Stimulated activated naive B cell treated with anti-CD40 and anti-IgM and Interleukin-4, amounts not matched to agents 10 μg/mL and 1 μg/mL and 100 μg/mL, for 72 hours (primary cell): ENCODE measurements at regions not wholly inside any gene's neighbourhood (a gene's known extent, or its start where the extent isn't known, plus 50 kb on each side); places are given as distances from the start of the nearest gene placed in this dataset.

Source experiments
- ATAC-seq, 2 donors: fragments of 150-1000 bp; cut with Tn5 transposase; replicated peaks; 2 replicates each; pipeline ENCODE4 v1.10.0; 2021; ENCODE audit warnings: moderate library complexity in 1 of 2
- DNase-seq: peaks from one replicate; pipeline ENCODE4 v3.0.0; 2021
- H3K27ac Mint-ChIP-seq: one replicate; pipeline ENCODE4 v1.8.0; 2022; ENCODE audit warnings: mild to moderate bottlenecking, mixed read lengths
- H3K27me3 Mint-ChIP-seq, 2 donors: one replicate each; pipeline ENCODE4 v1.8.0; 2022; ENCODE audit warnings: mixed read lengths in 2 of 2
- H3K36me3 Mint-ChIP-seq, 2 donors: one replicate each; pipeline ENCODE4 v1.8.0; 2022; ENCODE audit warnings: mixed read lengths in 2 of 2, mild to moderate bottlenecking in 1 of 2
- H3K4me1 Mint-ChIP-seq, 2 donors: one replicate each; pipeline ENCODE4 v1.8.0; 2022; ENCODE audit warnings: mixed read lengths in 2 of 2, mild to moderate bottlenecking in 1 of 2
- H3K4me3 Mint-ChIP-seq, 2 donors: one replicate each; pipeline ENCODE4 v1.8.0; 2022; ENCODE audit warnings: mild to moderate bottlenecking in 2 of 2, mixed read lengths in 2 of 2, moderate library complexity in 1 of 2
- H3K9me3 Mint-ChIP-seq, 2 donors: one replicate each; pipeline ENCODE4 v1.8.0; 2022; ENCODE audit warnings: mixed read lengths in 2 of 2, mild to moderate bottlenecking in 1 of 2

DNA sequence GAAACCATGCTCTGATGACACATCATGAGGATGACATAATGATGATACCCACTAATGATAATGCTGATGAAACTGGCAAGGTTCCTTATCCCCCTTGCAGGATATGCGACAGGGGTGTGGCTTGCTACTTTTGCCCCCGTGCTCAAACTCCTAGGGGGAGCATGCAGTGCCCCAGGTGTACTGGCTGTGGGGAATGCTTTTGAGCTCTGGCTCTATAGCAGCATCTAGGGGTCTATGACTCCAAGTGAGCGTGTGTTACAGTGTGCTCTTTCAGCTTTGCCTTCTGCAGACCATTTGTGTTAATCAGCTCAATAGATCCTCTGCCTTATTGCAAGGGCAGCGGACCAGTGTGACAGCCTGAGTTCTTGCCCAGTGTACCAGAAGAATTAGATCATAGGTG, 1239.5 kb downstream of the SI start:
- ATAC-seq (no peak), DNase-seq (no peak)
- no peak overlapping the region for H3K27ac Mint-ChIP-seq
- H3K36me3 Mint-ChIP-seq, result no peaks in the 10 kb centered on the region
- no peaks in the 10 kb centered on the region for H3K4me1 Mint-ChIP-seq
- no peak overlapping the region for H3K4me3 Mint-ChIP-seq
- peaks cover 7 to 12% of the 10 kb centered on the region in 2 donors for H3K9me3 Mint-ChIP-seq
- no peaks in the 10 kb centered on the region for H3K27me3 Mint-ChIP-seq

DNA sequence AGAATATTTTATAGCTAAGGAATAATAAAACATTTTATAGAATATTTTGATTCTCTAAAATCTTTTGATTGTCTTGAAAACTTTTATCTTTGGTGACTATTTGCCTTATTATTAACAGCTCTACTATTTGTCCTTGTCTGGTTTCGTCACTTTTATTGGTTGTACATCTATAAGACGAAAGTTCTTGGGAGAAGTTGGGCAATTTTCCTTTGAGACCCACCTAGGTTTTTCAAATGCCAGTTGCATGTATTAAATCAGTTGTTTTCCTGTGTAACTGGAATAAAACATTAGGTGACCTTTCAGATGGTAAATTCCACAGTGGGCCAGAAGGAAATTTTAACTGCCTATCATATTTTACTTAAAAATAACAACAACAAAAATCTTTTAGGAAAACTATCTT, 1245.7 kb downstream of the SI start:
- Mint-ChIP-seq H3K9me3 (peaks cover 0 to 1% of the 10 kb centered on the region in 2 donors), H3K27me3 (no peaks in the 10 kb centered on the region), H3K4me1 (no peaks in the 10 kb centered on the region), H3K36me3 (no peaks in the 10 kb centered on the region), H3K27ac (no peak overlapping the region), H3K4me3 (no peak overlapping the region)
- DNase-seq (no peak), ATAC-seq (no peak)

- H3K36me3 Mint-ChIP-seq, result no peaks in the 10 kb centered on the region
- no peak for ATAC-seq
- peaks cover 0 to 1% of the 10 kb centered on the region in 2 donors for H3K9me3 Mint-ChIP-seq
- H3K4me3 Mint-ChIP-seq, result no peak overlapping the region
- H3K27me3 Mint-ChIP-seq, result no peaks in the 10 kb centered on the region
- H3K4me1 Mint-ChIP-seq, result no peaks in the 10 kb centered on the region
- DNase-seq, result no peak
- H3K27ac Mint-ChIP-seq, result no peak overlapping the region
Observed at GRCh38 chr3:163821841-163822240, 1256.5 kb downstream of the SI start.

GRCh38 chr3:163817015-163817414, 1261.3 kb downstream of the SI start:
- Mint-ChIP-seq H3K4me1 (no peaks in the 10 kb centered on the region), H3K9me3 (peaks cover 0 to 1% of the 10 kb centered on the region in 2 donors), H3K4me3 (no peak overlapping the region), H3K27me3 (no peaks in the 10 kb centered on the region), H3K27ac (no peak overlapping the region), H3K36me3 (no peaks in the 10 kb centered on the region)
- no peak for ATAC-seq
- no peak for DNase-seq

DNA sequence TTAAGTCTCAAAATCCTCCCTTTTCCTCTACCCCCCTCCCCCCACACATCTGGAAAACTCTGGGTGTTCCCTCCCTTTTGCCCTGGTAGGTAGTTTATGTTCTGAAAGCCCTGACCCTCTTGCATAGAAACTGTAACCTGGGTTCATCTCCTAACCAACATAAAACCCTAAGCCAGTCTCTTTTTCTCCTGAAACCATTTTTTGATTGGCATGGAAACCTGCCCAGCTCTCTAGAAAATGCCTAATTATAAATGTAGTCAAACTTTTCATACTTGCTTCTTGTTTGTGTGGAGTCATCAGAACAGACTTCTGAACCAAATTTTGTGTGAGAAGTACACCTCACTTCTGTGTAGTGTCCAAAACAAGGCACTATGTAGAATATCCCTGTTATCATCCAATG, 1264.4 kb downstream of the SI start:
- Mint-ChIP-seq H3K4me3 (no peak overlapping the region), H3K9me3 (peaks cover 0 to 1% of the 10 kb centered on the region in 2 donors), H3K27ac (no peak overlapping the region), H3K4me1 (no peaks in the 10 kb centered on the region), H3K27me3 (no peaks in the 10 kb centered on the region), H3K36me3 (no peaks in the 10 kb centered on the region)
- DNase-seq, result no peak
- no peak for ATAC-seq

- Mint-ChIP-seq H3K27ac (no peak overlapping the region), H3K36me3 (no peaks in the 10 kb centered on the region), H3K9me3 (peaks cover 0 to 1% of the 10 kb centered on the region in 2 donors), H3K27me3 (no peaks in the 10 kb centered on the region), H3K4me3 (no peak overlapping the region), H3K4me1 (no peaks in the 10 kb centered on the region)
- no peak for ATAC-seq
- no peak for DNase-seq
Observed at GRCh38 chr3:163812006-163812405, 1266.3 kb downstream of the SI start.

DNA sequence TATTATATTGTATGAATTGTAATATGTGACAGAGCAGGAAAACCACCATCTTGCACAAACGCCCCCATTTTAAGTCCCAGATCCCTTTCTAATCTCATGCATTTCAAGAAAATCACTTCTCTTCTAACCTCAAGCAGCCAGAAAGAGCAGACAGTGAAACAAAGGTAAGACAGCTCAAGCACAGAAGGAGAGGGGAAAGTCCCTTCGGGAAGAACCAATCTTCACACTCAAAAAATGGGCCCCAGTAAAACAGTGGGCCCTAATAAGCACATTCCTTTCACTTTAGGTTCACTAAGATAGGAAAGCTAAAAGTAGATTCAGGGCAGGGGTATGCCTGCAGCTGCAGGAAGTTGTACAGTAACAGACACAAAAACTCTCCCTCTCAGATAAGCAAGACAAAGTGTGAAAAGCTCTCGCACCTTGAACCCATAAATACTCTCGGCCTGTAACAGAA, 1268.7 kb downstream of the SI start:
- DNase-seq, result no peak
- H3K27me3 Mint-ChIP-seq, result no peaks in the 10 kb centered on the region
- peaks cover 0 to 2% of the 10 kb centered on the region in 2 donors for H3K9me3 Mint-ChIP-seq
- no peaks in the 10 kb centered on the region for H3K36me3 Mint-ChIP-seq
- no peak overlapping the region for H3K4me3 Mint-ChIP-seq
- ATAC-seq, result no peak
- no peaks in the 10 kb centered on the region for H3K4me1 Mint-ChIP-seq
- no peak overlapping the region for H3K27ac Mint-ChIP-seq

GRCh38 chr3:163786416-163786815, 1291.9 kb downstream of the SI start:
- H3K36me3 Mint-ChIP-seq, result no peaks in the 10 kb centered on the region
- H3K27me3 Mint-ChIP-seq, result no peaks in the 10 kb centered on the region

GRCh38 chr3:163785693-163786092, 1292.6 kb downstream of the SI start:
- ATAC-seq (no peak), DNase-seq (no peak)
- no peak overlapping the region for H3K4me3 Mint-ChIP-seq
- H3K4me1 Mint-ChIP-seq, result no peaks in the 10 kb centered on the region
- H3K27me3 Mint-ChIP-seq, result no peaks in the 10 kb centered on the region
- no peak overlapping the region for H3K27ac Mint-ChIP-seq
- H3K9me3 Mint-ChIP-seq, result peaks cover 0 to 8% of the 10 kb centered on the region in 2 donors
- no peaks in the 10 kb centered on the region for H3K36me3 Mint-ChIP-seq

More at GRCh38 chr3:163786416-163786815, 1291.9 kb downstream of the SI start:
- DNase-seq (no peak), ATAC-seq (no peak)
- Mint-ChIP-seq H3K27ac (no peak overlapping the region), H3K4me3 (no peak overlapping the region), H3K4me1 (no peaks in the 10 kb centered on the region), H3K9me3 (peaks cover 0 to 8% of the 10 kb centered on the region in 2 donors)

- DNase-seq, result no peak
- H3K27me3 Mint-ChIP-seq, result no peaks in the 10 kb centered on the region
- no peaks in the 10 kb centered on the region for H3K36me3 Mint-ChIP-seq
- peaks cover 3 to 7% of the 10 kb centered on the region in 2 donors for H3K9me3 Mint-ChIP-seq
- ATAC-seq, result no peak
- no peak overlapping the region for H3K4me3 Mint-ChIP-seq
- H3K4me1 Mint-ChIP-seq, result no peaks in the 10 kb centered on the region
- no peak overlapping the region for H3K27ac Mint-ChIP-seq
Observed at GRCh38 chr3:163779396-163780344, 1298.6 kb downstream of the SI start.

DNA sequence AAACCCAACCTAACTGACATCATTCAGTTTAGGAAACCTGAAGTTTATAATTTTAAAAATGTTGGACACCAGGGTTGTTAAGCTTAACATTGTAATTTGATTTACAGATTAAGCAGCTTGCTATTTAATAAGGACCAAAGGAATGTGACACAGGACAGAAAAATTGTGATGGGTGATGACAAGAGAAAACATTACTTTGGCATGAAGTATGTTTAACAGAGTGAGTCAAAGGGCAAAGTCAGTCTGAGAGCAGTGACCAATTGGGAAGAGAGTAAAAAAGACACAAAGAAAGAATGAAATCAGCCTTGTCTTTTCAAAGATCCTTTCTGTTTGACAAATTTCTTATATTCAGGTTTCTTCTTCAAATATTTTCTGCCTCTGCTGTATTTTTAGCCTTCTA, 1301.6 kb downstream of the SI start:
- Mint-ChIP-seq H3K4me3 (no peak overlapping the region), H3K27me3 (no peaks in the 10 kb centered on the region), H3K4me1 (no peaks in the 10 kb centered on the region), H3K27ac (no peak overlapping the region), H3K9me3 (peaks cover 3 to 10% of the 10 kb centered on the region in 2 donors), H3K36me3 (no peaks in the 10 kb centered on the region)
- DNase-seq (no peak), ATAC-seq (no peak)

- H3K4me1 Mint-ChIP-seq, result no peaks in the 10 kb centered on the region
- no peak overlapping the region for H3K4me3 Mint-ChIP-seq
- peaks cover 0 to 15% of the 10 kb centered on the region in 2 donors for H3K9me3 Mint-ChIP-seq
- ATAC-seq (no peak), DNase-seq (no peak)
- H3K27me3 Mint-ChIP-seq, result no peaks in the 10 kb centered on the region
- H3K36me3 Mint-ChIP-seq, result no peaks in the 10 kb centered on the region
- no peak overlapping the region for H3K27ac Mint-ChIP-seq
Observed at GRCh38 chr3:163773136-163773535, 1305.2 kb downstream of the SI start.

GRCh38 chr3:163768048-163768447, 1310.2 kb downstream of the SI start:
- Mint-ChIP-seq H3K27ac (no peak overlapping the region), H3K4me1 (no peaks in the 10 kb centered on the region), H3K36me3 (no peaks in the 10 kb centered on the region), H3K4me3 (no peak overlapping the region), H3K27me3 (no peaks in the 10 kb centered on the region), H3K9me3 (peaks cover 0 to 7% of the 10 kb centered on the region in 2 donors)
- DNase-seq (no peak), ATAC-seq (no peak)

DNA sequence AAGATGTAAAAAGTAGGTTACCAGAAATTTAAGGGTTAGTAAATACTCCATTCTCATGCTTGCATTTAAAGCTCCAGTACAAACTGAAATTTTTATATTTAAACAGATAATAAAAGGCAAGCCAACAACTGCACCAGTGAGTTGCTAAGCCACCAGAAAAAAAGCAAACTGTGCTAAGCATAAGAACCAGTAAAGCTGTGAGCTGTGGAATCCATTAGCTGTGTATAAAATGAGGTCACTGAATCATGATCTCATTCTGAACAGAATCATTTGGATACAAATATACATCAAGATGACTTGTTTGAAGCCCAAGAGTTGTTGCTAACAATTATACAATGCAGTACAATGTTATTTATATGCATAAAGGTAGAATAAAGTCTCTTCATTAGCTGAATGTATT, 1312.2 kb downstream of the SI start:
- no peaks in the 10 kb centered on the region for H3K4me1 Mint-ChIP-seq
- H3K27ac Mint-ChIP-seq, result no peak overlapping the region
- H3K27me3 Mint-ChIP-seq, result no peaks in the 10 kb centered on the region
- no peak for ATAC-seq
- DNase-seq, result no peak
- H3K9me3 Mint-ChIP-seq, result peaks cover 0 to 5% of the 10 kb centered on the region in 2 donors
- no peak overlapping the region for H3K4me3 Mint-ChIP-seq
- H3K36me3 Mint-ChIP-seq, result no peaks in the 10 kb centered on the region

DNA sequence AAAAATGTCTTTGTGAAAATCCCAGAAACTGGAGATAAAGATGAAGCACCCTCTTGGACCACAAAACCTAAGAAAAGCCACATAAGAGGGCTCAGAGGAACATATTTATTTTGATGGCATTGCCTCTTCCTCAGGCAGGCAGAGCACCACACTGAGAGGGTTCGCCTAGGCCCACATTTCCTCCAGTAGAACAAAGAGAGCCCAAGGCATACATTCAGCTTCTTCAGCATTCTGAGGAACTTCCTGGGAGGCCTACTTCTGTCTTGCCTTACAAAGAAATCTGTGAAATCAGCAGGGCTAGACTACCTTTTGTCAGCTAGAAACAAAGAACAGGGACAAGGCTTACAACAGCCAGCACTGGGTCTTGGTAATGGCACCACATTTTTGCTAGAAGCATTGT, 1325.3 kb downstream of the SI start:
- Mint-ChIP-seq H3K4me3 (no peak overlapping the region), H3K4me1 (no peaks in the 10 kb centered on the region), H3K9me3 (peaks cover 17 to 21% of the 10 kb centered on the region in 2 donors), H3K27ac (no peak overlapping the region), H3K27me3 (no peaks in the 10 kb centered on the region), H3K36me3 (no peaks in the 10 kb centered on the region)
- DNase-seq (no peak), ATAC-seq (no peak)
